ENCODE measurements at regions not wholly inside any gene's neighbourhood (a gene's known extent, or its start where the extent isn't known, plus 50 kb on each side); places are given as distances from the start of the nearest gene placed in this dataset.
A peak's percentile ranks its signal among the peaks of the same experiment; 100 is the strongest.

DNA sequence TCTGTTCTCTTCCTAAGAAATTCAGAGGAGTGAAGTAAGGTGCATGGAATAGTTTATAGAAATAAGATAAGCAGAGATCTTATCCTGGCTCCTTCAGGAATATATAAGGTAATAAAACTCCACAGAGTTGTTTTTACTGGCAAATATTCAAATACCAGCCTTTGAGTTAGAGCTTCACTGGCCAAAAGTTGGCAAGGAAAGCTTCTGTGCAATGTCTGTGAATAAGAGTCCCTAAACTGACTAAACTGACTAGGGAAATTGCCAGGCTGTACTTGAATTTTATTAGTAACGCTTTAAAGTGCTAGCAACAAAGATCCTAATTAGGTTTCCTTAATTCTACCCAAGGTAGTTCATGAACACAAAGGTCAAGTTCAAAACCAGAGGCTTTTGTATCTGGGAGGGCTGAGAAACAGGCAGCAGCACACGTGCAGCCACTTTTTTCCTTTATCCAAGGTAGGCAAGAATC, 131.1 kb upstream of the MPDZ start (continued):
- TF ChIP-seq, protein P1, sequence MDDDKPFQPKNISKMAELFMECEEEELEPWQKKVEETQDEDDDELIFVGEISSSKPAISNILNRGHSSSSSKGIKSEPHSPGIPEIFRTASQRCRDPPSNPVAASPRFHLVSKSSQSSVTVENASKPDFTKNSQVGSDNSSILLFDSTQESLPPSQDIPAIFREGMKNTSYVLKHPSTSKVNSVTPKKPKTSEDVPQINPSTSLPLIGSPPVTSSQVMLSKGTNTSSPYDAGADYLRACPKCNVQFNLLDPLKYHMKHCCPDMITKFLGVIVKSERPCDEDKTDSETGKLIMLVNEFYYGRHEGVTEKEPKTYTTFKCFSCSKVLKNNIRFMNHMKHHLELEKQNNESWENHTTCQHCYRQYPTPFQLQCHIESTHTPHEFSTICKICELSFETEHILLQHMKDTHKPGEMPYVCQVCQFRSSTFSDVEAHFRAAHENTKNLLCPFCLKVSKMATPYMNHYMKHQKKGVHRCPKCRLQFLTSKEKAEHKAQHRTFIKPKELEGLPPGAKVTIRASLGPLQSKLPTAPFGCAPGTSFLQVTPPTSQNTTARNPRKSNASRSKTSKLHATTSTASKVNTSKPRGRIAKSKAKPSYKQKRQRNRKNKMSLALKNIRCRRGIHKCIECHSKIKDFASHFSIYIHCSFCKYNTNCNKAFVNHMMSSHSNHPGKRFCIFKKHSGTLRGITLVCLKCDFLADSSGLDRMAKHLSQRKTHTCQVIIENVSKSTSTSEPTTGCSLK (tag by site-specific recombination; IDR thresholded peaks at IDR 0.05) = no peak
- TF ChIP-seq ZNF660 (tag by site-specific recombination; IDR thresholded peaks at IDR 0.05) (0 out of 2 replicates have a peak, but pooled peaks have one; percentile 33), ZNF473 (tag by site-specific recombination; IDR thresholded peaks at IDR 0.05) (no peak), YY1 (tag by site-specific recombination; IDR thresholded peaks at IDR 0.05) (no peak), OSR2 (tag by site-specific recombination; IDR thresholded peaks at IDR 0.05) (peak; percentile 95), ZNF350 (tag by site-specific recombination; IDR thresholded peaks at IDR 0.05) (no peak), ZNF366 (tag by site-specific recombination; conservative IDR thresholded peaks at IDR 0.05) (peak; percentile 72), ZNF37A (tag by site-specific recombination; IDR thresholded peaks at IDR 0.05) (0 out of 2 replicates have a peak, but pooled peaks have one; percentile 19), ZNF146 (tag by site-specific recombination; IDR thresholded peaks at IDR 0.05) (no peak), ZNF239 (tag by site-specific recombination; IDR thresholded peaks at IDR 0.05) (no peak), ZNF626 (tag by site-specific recombination; IDR thresholded peaks at IDR 0.05) (no peak), TRIM28 (IDR thresholded peaks at IDR 0.05; ENCODE audit: borderline replicate concordance, low read length) (no peak), GLIS1 (tag by site-specific recombination; IDR thresholded peaks at IDR 0.05) (peak; percentile 9; the same call in 1 of the 2 replicates), ZFP69B (tag by site-specific recombination; IDR thresholded peaks at IDR 0.05) (no peak), ZNF214 (tag by site-specific recombination; IDR thresholded peaks at IDR 0.05; ENCODE audit: borderline replicate concordance) (no peak), ZNF48 (tag by site-specific recombination; IDR thresholded peaks at IDR 0.05) (no peak), MYNN (tag by site-specific recombination; IDR thresholded peaks at IDR 0.05; ENCODE audit: borderline replicate concordance) (peak; percentile 88), ZNF629 (tag by site-specific recombination; IDR thresholded peaks at IDR 0.05) (0 out of 2 replicates have a peak, but pooled peaks have one; percentile 29), ZNF341 (tag by site-specific recombination; IDR thresholded peaks at IDR 0.05; ENCODE audit: low read depth) (peak; percentile 89), ZBTB1 (tag by site-specific recombination; IDR thresholded peaks at IDR 0.05) (no peak), ZNF560 (tag by site-specific recombination; IDR thresholded peaks at IDR 0.05; ENCODE audit: borderline replicate concordance) (no peak), ZNF335 (tag by site-specific recombination; conservative IDR thresholded peaks at IDR 0.05) (peak; percentile 30; the same call in 1 of the 2 replicates), ZNF302 (tag by site-specific recombination; IDR thresholded peaks at IDR 0.05; ENCODE audit: low read depth) (no peak), ZNF670 (tag by site-specific recombination; IDR thresholded peaks at IDR 0.05; ENCODE audit: low read depth) (no peak)
- TF ChIP-seq, protein P2, sequence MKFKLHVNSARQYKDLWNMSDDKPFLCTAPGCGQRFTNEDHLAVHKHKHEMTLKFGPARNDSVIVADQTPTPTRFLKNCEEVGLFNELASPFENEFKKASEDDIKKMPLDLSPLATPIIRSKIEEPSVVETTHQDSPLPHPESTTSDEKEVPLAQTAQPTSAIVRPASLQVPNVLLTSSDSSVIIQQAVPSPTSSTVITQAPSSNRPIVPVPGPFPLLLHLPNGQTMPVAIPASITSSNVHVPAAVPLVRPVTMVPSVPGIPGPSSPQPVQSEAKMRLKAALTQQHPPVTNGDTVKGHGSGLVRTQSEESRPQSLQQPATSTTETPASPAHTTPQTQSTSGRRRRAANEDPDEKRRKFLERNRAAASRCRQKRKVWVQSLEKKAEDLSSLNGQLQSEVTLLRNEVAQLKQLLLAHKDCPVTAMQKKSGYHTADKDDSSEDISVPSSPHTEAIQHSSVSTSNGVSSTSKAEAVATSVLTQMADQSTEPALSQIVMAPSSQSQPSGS (tag by site-specific recombination; IDR thresholded peaks at IDR 0.05; ENCODE audit: low read depth) = no peak
- TF ChIP-seq, protein P3, sequence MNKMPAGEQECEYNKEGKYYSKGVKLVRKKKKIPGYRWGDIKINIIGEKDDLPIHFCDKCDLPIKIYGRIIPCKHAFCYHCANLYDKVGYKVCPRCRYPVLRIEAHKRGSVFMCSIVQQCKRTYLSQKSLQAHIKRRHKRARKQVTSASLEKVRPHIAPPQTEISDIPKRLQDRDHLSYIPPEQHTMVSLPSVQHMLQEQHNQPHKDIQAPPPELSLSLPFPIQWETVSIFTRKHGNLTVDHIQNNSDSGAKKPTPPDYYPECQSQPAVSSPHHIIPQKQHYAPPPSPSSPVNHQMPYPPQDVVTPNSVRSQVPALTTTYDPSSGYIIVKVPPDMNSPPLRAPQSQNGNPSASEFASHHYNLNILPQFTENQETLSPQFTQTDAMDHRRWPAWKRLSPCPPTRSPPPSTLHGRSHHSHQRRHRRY (tag by site-specific recombination; IDR thresholded peaks at IDR 0.05) = no peak
- TF ChIP-seq, protein P4, sequence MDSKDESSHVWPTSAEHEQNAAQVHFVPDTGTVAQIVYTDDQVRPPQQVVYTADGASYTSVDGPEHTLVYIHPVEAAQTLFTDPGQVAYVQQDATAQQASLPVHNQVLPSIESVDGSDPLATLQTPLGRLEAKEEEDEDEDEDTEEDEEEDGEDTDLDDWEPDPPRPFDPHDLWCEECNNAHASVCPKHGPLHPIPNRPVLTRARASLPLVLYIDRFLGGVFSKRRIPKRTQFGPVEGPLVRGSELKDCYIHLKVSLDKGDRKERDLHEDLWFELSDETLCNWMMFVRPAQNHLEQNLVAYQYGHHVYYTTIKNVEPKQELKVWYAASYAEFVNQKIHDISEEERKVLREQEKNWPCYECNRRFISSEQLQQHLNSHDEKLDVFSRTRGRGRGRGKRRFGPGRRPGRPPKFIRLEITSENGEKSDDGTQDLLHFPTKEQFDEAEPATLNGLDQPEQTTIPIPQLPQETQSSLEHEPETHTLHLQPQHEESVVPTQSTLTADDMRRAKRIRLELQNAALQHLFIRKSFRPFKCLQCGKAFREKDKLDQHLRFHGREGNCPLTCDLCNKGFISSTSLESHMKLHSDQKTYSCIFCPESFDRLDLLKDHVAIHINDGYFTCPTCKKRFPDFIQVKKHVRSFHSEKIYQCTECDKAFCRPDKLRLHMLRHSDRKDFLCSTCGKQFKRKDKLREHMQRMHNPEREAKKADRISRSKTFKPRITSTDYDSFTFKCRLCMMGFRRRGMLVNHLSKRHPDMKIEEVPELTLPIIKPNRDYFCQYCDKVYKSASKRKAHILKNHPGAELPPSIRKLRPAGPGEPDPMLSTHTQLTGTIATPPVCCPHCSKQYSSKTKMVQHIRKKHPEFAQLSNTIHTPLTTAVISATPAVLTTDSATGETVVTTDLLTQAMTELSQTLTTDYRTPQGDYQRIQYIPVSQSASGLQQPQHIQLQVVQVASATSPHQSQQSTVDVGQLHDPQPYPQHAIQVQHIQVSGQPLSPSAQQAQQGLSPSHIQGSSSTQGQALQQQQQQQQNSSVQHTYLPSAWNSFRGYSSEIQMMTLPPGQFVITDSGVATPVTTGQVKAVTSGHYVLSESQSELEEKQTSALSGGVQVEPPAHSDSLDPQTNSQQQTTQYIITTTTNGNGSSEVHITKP (tag by site-specific recombination; IDR thresholded peaks at IDR 0.05) = no peak
- TF ChIP-seq, protein P5, sequence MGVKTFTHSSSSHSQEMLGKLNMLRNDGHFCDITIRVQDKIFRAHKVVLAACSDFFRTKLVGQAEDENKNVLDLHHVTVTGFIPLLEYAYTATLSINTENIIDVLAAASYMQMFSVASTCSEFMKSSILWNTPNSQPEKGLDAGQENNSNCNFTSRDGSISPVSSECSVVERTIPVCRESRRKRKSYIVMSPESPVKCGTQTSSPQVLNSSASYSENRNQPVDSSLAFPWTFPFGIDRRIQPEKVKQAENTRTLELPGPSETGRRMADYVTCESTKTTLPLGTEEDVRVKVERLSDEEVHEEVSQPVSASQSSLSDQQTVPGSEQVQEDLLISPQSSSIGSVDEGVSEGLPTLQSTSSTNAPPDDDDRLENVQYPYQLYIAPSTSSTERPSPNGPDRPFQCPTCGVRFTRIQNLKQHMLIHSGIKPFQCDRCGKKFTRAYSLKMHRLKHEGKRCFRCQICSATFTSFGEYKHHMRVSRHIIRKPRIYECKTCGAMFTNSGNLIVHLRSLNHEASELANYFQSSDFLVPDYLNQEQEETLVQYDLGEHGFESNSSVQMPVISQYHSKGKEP (tag by site-specific recombination; IDR thresholded peaks at IDR 0.05) = peak; percentile 81

Data from HEK293 (cell line).